ENCODE measurements at regions not wholly inside any gene's neighbourhood (a gene's known extent, or its start where the extent isn't known, plus 50 kb on each side); places are given as distances from the start of the nearest gene placed in this dataset.

GRCh38 chr19:41501854-41502253, 58.9 kb downstream of the ERICH4 start:
- TF ChIP-seq CTCF (conservative IDR thresholded peaks at IDR 0.05; ENCODE audit: low read depth, low read length) (no peak), EZH2 (IDR thresholded peaks at IDR 0.05; ENCODE audit: borderline replicate concordance, low read depth, low read length, poor library complexity, severe bottlenecking) (no peak)
- ChIA-PET CTCF (no interaction called here), POLR2A (ENCODE audit: low non-redundant PET) (no interaction called here)
- Histone ChIP-seq H3K9me3 (ENCODE audit: low read depth, low read length, poor library complexity, severe bottlenecking) (no peaks in the 10 kb centered on the region), H3K4me3 (ENCODE audit: low read depth, low read length, poor library complexity, severe bottlenecking) (no peak overlapping the region), H3K27ac (ENCODE audit: low read depth, low read length, poor library complexity, severe bottlenecking) (no peak overlapping the region), H3K27me3 (replicated peaks; ENCODE audit: insufficient read depth, low read depth, low read length, poor library complexity) (peaks cover 2% of the 10 kb centered on the region), H3K36me3 (ENCODE audit: insufficient read depth, low read length, poor library complexity, severe bottlenecking) (no peaks in the 10 kb centered on the region), H3K4me1 (ENCODE audit: insufficient read depth, low read length, poor library complexity, severe bottlenecking) (peaks cover 9% of the 10 kb centered on the region)
- no TSS peak for BruUV-seq (replicated peaks)
- intact Hi-C loops (cut with micrococcal nuclease; ENCODE audit: unreplicated experiment) = no loop called here
- peak; percentile 14 for DNase-seq (ENCODE audit: low spot score)

- H3K4me1 ChIP-seq (ENCODE audit: insufficient read depth, low read length, poor library complexity, severe bottlenecking) = peaks cover 9% of the 10 kb centered on the region
- ChIA-PET CTCF (no interaction called here), POLR2A (ENCODE audit: low non-redundant PET) (no interaction called here)
- no peak overlapping the region for H3K27ac ChIP-seq (ENCODE audit: low read depth, low read length, poor library complexity, severe bottlenecking)
- TF ChIP-seq CTCF (conservative IDR thresholded peaks at IDR 0.05; ENCODE audit: low read depth, low read length) (no peak), EZH2 (IDR thresholded peaks at IDR 0.05; ENCODE audit: borderline replicate concordance, low read depth, low read length, poor library complexity, severe bottlenecking) (no peak)
- H3K27me3 ChIP-seq (replicated peaks; ENCODE audit: insufficient read depth, low read depth, low read length, poor library complexity) = peaks cover 32% of the 10 kb centered on the region
- no peak for DNase-seq (ENCODE audit: low spot score)
- no peak overlapping the region for H3K4me3 ChIP-seq (ENCODE audit: low read depth, low read length, poor library complexity, severe bottlenecking)
- BruUV-seq (replicated peaks) = no TSS peak
- H3K9me3 ChIP-seq (ENCODE audit: low read depth, low read length, poor library complexity, severe bottlenecking) = no peaks in the 10 kb centered on the region
- intact Hi-C loops (cut with micrococcal nuclease; ENCODE audit: unreplicated experiment) = no loop called here
- no peaks in the 10 kb centered on the region for H3K36me3 ChIP-seq (ENCODE audit: insufficient read depth, low read length, poor library complexity, severe bottlenecking)
These were observed 62.1 kb downstream of the ERICH4 start for GRCh38 chr19:41505105-41505504.

- intact Hi-C loops (cut with micrococcal nuclease; ENCODE audit: unreplicated experiment) = no loop called here
- H3K27ac ChIP-seq (ENCODE audit: low read depth, low read length, poor library complexity, severe bottlenecking) = no peak overlapping the region
- no peaks in the 10 kb centered on the region for H3K4me1 ChIP-seq (ENCODE audit: insufficient read depth, low read length, poor library complexity, severe bottlenecking)
- H3K9me3 ChIP-seq (ENCODE audit: low read depth, low read length, poor library complexity, severe bottlenecking) = no peaks in the 10 kb centered on the region
- no peak for DNase-seq (ENCODE audit: low spot score)
- TF ChIP-seq CTCF (conservative IDR thresholded peaks at IDR 0.05; ENCODE audit: low read depth, low read length) (no peak), EZH2 (IDR thresholded peaks at IDR 0.05; ENCODE audit: borderline replicate concordance, low read depth, low read length, poor library complexity, severe bottlenecking) (no peak)
- H3K27me3 ChIP-seq (replicated peaks; ENCODE audit: insufficient read depth, low read depth, low read length, poor library complexity) = peaks cover 86% of the 10 kb centered on the region
- ChIA-PET POLR2A (ENCODE audit: low non-redundant PET) (no interaction called here), CTCF (no interaction called here)
- H3K36me3 ChIP-seq (ENCODE audit: insufficient read depth, low read length, poor library complexity, severe bottlenecking) = no peaks in the 10 kb centered on the region
- no peak overlapping the region for H3K4me3 ChIP-seq (ENCODE audit: low read depth, low read length, poor library complexity, severe bottlenecking)
- no TSS peak for BruUV-seq (replicated peaks)
These were observed 65.5 kb upstream of the CEACAM21 start for GRCh38 chr19:41510484-41510883.
